ENCODE measurements at regions not wholly inside any gene's neighbourhood (a gene's known extent, or its start where the extent isn't known, plus 50 kb on each side); places are given as distances from the start of the nearest gene placed in this dataset.
"Not testable (repeated sequence)": the region's sequence is repeated elsewhere in the genome, so short reads cannot be mapped to it uniquely, and the experiment has no call there.

- no peaks in the 10 kb centered on the region for H3K4me1 Mint-ChIP-seq
- no peak overlapping the region for H3K27ac Mint-ChIP-seq
- no peaks in the 10 kb centered on the region for H3K36me3 Mint-ChIP-seq (ENCODE audit: low read depth)
- H3K27me3 Mint-ChIP-seq = no peaks in the 10 kb centered on the region
- H3K9me3 ChIP-seq (ENCODE audit: control insufficient read depth, low read length, poor library complexity, severe bottlenecking) = no peaks in the 10 kb centered on the region
- DNase-seq (no peak), ATAC-seq (no peak)
- no peak overlapping the region for H3K4me3 Mint-ChIP-seq
These were observed 329.0 kb upstream of the TMTC4 start for GRCh38 chr13:101003566-101003965.

GRCh38 chr13:100989392-100989791, 314.8 kb upstream of the TMTC4 start:
- H3K36me3 Mint-ChIP-seq (ENCODE audit: low read depth) = no peaks in the 10 kb centered on the region
- no peak for DNase-seq
- no peak for ATAC-seq
- H3K9me3 ChIP-seq (ENCODE audit: control insufficient read depth, low read length, poor library complexity, severe bottlenecking) = no peaks in the 10 kb centered on the region
- no peak overlapping the region for H3K4me3 Mint-ChIP-seq
- H3K27me3 Mint-ChIP-seq = peaks cover 13% of the 10 kb centered on the region
- no peak overlapping the region for H3K27ac Mint-ChIP-seq
- no peaks in the 10 kb centered on the region for H3K4me1 Mint-ChIP-seq

- Mint-ChIP-seq H3K27me3 (peaks cover 16% of the 10 kb centered on the region), H3K4me3 (no peak overlapping the region), H3K36me3 (ENCODE audit: low read depth) (no peaks in the 10 kb centered on the region), H3K27ac (no peak overlapping the region), H3K4me1 (no peaks in the 10 kb centered on the region)
- DNase-seq (no peak), ATAC-seq (no peak)
- no peaks in the 10 kb centered on the region for H3K9me3 ChIP-seq (ENCODE audit: control insufficient read depth, low read length, poor library complexity, severe bottlenecking)
These were observed 314.3 kb upstream of the TMTC4 start for GRCh38 chr13:100988921-100989320.

- no peaks in the 10 kb centered on the region for H3K36me3 Mint-ChIP-seq (ENCODE audit: low read depth)
- no peak overlapping the region for H3K4me3 Mint-ChIP-seq
- no peak overlapping the region for H3K27ac Mint-ChIP-seq
- DNase-seq (no peak), ATAC-seq (no peak)
- H3K9me3 ChIP-seq (ENCODE audit: control insufficient read depth, low read length, poor library complexity, severe bottlenecking) = no peaks in the 10 kb centered on the region
- no peaks in the 10 kb centered on the region for H3K4me1 Mint-ChIP-seq
- H3K27me3 Mint-ChIP-seq = peaks cover 22% of the 10 kb centered on the region
These were observed 313.4 kb upstream of the TMTC4 start for GRCh38 chr13:100987948-100988347.

- Mint-ChIP-seq H3K27me3 (peaks cover 27% of the 10 kb centered on the region), H3K4me3 (no peak overlapping the region), H3K4me1 (no peaks in the 10 kb centered on the region), H3K27ac (no peak overlapping the region), H3K36me3 (ENCODE audit: low read depth) (no peaks in the 10 kb centered on the region)
- ATAC-seq = no peak
- no peak for DNase-seq
- H3K9me3 ChIP-seq (ENCODE audit: control insufficient read depth, low read length, poor library complexity, severe bottlenecking) = no peaks in the 10 kb centered on the region
These were observed 312.0 kb upstream of the TMTC4 start for GRCh38 chr13:100986571-100986970.

- Mint-ChIP-seq H3K4me1 (no peaks in the 10 kb centered on the region), H3K27ac (no peak overlapping the region), H3K27me3 (peaks cover 32% of the 10 kb centered on the region), H3K36me3 (ENCODE audit: low read depth) (no peaks in the 10 kb centered on the region), H3K4me3 (no peak overlapping the region)
- H3K9me3 ChIP-seq (ENCODE audit: control insufficient read depth, low read length, poor library complexity, severe bottlenecking) = no peaks in the 10 kb centered on the region
- no peak for DNase-seq
- no peak for ATAC-seq
These were observed 309.6 kb upstream of the TMTC4 start for GRCh38 chr13:100984085-100984705.

- Mint-ChIP-seq H3K27me3 (peaks cover 37% of the 10 kb centered on the region), H3K27ac (no peak overlapping the region), H3K36me3 (ENCODE audit: low read depth) (no peaks in the 10 kb centered on the region), H3K4me3 (no peak overlapping the region), H3K4me1 (no peaks in the 10 kb centered on the region)
- no peak for DNase-seq
- H3K9me3 ChIP-seq (ENCODE audit: control insufficient read depth, low read length, poor library complexity, severe bottlenecking) = no peaks in the 10 kb centered on the region
- no peak for ATAC-seq
These were observed 308.5 kb upstream of the TMTC4 start for GRCh38 chr13:100983111-100983510.

- no peak for DNase-seq
- Mint-ChIP-seq H3K4me1 (no peaks in the 10 kb centered on the region), H3K4me3 (no peak overlapping the region), H3K27ac (no peak overlapping the region), H3K36me3 (ENCODE audit: low read depth) (no peaks in the 10 kb centered on the region), H3K27me3 (peaks cover 40% of the 10 kb centered on the region)
- ATAC-seq = no peak
- H3K9me3 ChIP-seq (ENCODE audit: control insufficient read depth, low read length, poor library complexity, severe bottlenecking) = no peaks in the 10 kb centered on the region
These were observed 305.6 kb upstream of the TMTC4 start for GRCh38 chr13:100980171-100980570.

- Mint-ChIP-seq H3K4me3 (no peak overlapping the region), H3K27ac (no peak overlapping the region), H3K27me3 (peaks cover 32% of the 10 kb centered on the region), H3K36me3 (ENCODE audit: low read depth) (no peaks in the 10 kb centered on the region), H3K4me1 (no peaks in the 10 kb centered on the region)
- no peak for DNase-seq
- no peaks in the 10 kb centered on the region for H3K9me3 ChIP-seq (ENCODE audit: control insufficient read depth, low read length, poor library complexity, severe bottlenecking)
- ATAC-seq = no peak
These were observed 303.2 kb upstream of the TMTC4 start for GRCh38 chr13:100977841-100978240.

GRCh38 chr13:100976993-100977392, 302.4 kb upstream of the TMTC4 start:
- Mint-ChIP-seq H3K4me3 (no peak overlapping the region), H3K36me3 (ENCODE audit: low read depth) (no peaks in the 10 kb centered on the region), H3K4me1 (no peaks in the 10 kb centered on the region), H3K27ac (no peak overlapping the region), H3K27me3 (peaks cover 28% of the 10 kb centered on the region)
- no peak for ATAC-seq
- no peak for DNase-seq
- H3K9me3 ChIP-seq (ENCODE audit: control insufficient read depth, low read length, poor library complexity, severe bottlenecking) = no peaks in the 10 kb centered on the region

GRCh38 chr13:100975666-100976065, 301.1 kb upstream of the TMTC4 start:
- H3K27ac Mint-ChIP-seq; ATAC-seq; H3K36me3 Mint-ChIP-seq (ENCODE audit: low read depth); H3K4me3 Mint-ChIP-seq; DNase-seq; H3K9me3 ChIP-seq (ENCODE audit: control insufficient read depth, low read length, poor library complexity, severe bottlenecking); H3K4me1 Mint-ChIP-seq: not testable (repeated sequence)
- peaks cover 23% of the 10 kb centered on the region for H3K27me3 Mint-ChIP-seq

GRCh38 chr13:100962585-100962984, 288.0 kb upstream of the TMTC4 start:
- ATAC-seq (no peak), DNase-seq (no peak)
- Mint-ChIP-seq H3K4me3 (no peak overlapping the region), H3K36me3 (ENCODE audit: low read depth) (no peaks in the 10 kb centered on the region), H3K4me1 (no peaks in the 10 kb centered on the region), H3K27me3 (peaks cover 11% of the 10 kb centered on the region), H3K27ac (no peak overlapping the region)
- no peaks in the 10 kb centered on the region for H3K9me3 ChIP-seq (ENCODE audit: control insufficient read depth, low read length, poor library complexity, severe bottlenecking)

- peaks cover 11% of the 10 kb centered on the region for H3K27me3 Mint-ChIP-seq
These were observed 286.6 kb upstream of the TMTC4 start for GRCh38 chr13:100961186-100961585.

GRCh38 chr13:100958831-100959230, 284.2 kb upstream of the TMTC4 start:
- no peak overlapping the region for H3K27ac Mint-ChIP-seq
- H3K4me1 Mint-ChIP-seq = no peaks in the 10 kb centered on the region
- H3K27me3 Mint-ChIP-seq = peaks cover 11% of the 10 kb centered on the region
- H3K9me3 ChIP-seq (ENCODE audit: control insufficient read depth, low read length, poor library complexity, severe bottlenecking) = no peaks in the 10 kb centered on the region
- no peak for DNase-seq
- H3K36me3 Mint-ChIP-seq (ENCODE audit: low read depth) = no peaks in the 10 kb centered on the region
- no peak for ATAC-seq
- H3K4me3 Mint-ChIP-seq = no peak overlapping the region

More at GRCh38 chr13:100961186-100961585, 286.6 kb upstream of the TMTC4 start:
- no peaks in the 10 kb centered on the region for H3K36me3 Mint-ChIP-seq (ENCODE audit: low read depth)
- H3K4me1 Mint-ChIP-seq = no peaks in the 10 kb centered on the region
- H3K27ac Mint-ChIP-seq = no peak overlapping the region
- no peaks in the 10 kb centered on the region for H3K9me3 ChIP-seq (ENCODE audit: control insufficient read depth, low read length, poor library complexity, severe bottlenecking)
- no peak for DNase-seq
- no peak for ATAC-seq
- H3K4me3 Mint-ChIP-seq = no peak overlapping the region

All from T-helper 17 cell (primary cell).